Neural cell (in vitro differentiated cells): ENCODE measurements at regions not wholly inside any gene's neighbourhood (a gene's known extent, or its start where the extent isn't known, plus 50 kb on each side); places are given as distances from the start of the nearest gene placed in this dataset.

Experiments used
- EP300 ChIP-seq: fragments of 450-650 bp; conservative IDR thresholded peaks from 2 replicates; pipeline ENCODE4 v1.6.1; 2014; ENCODE audit warnings: antibody characterized with exemption, mild to moderate bottlenecking, moderate library complexity; ENCODE audit not compliant: poor library complexity, severe bottlenecking
- EZH2 ChIP-seq: fragments of 200-600, 300-800 bp; shearing (Covaris generic), sonication (generic); IDR thresholded peaks from 2 replicates; pipeline ENCODE4 v1.6.1; 2014; ENCODE audit warnings: antibody characterized with exemption, low read length, borderline replicate concordance, mild to moderate bottlenecking; ENCODE audit not compliant: insufficient read depth, poor library complexity, severe bottlenecking
- MXI1 ChIP-seq: fragments of 450-650 bp; conservative IDR thresholded peaks from 2 replicates; pipeline ENCODE4 v1.6.1; 2014; ENCODE audit warnings: antibody characterized with exemption, mild to moderate bottlenecking; ENCODE audit not compliant: poor library complexity, severe bottlenecking
- POLR2AphosphoS5 ChIP-seq: IDR thresholded peaks from 2 replicates; pipeline ENCODE4 v1.6.1; 2012
- RAD21 ChIP-seq: fragments of 450-650 bp; conservative IDR thresholded peaks from 2 replicates; pipeline ENCODE4 v1.6.1; 2014; ENCODE audit warnings: antibody characterized with exemption, mild to moderate bottlenecking, moderate library complexity
- SMC3 ChIP-seq: fragments of 450-650 bp; conservative IDR thresholded peaks from 2 replicates; pipeline ENCODE4 v1.6.1; 2014; ENCODE audit warnings: antibody characterized with exemption, mild to moderate bottlenecking, moderate library complexity; ENCODE audit not compliant: poor library complexity
- TF ChIP-seq, protein P1 (sequence below): fragments of 450-650 bp; IDR thresholded peaks from 2 replicates; pipeline ENCODE4 v1.5.1; 2014; ENCODE audit warnings: antibody characterized with exemption, mild to moderate bottlenecking, moderate library complexity; ENCODE audit not compliant: poor library complexity, severe bottlenecking
- TF ChIP-seq, protein P2 (sequence below): IDR thresholded peaks from 2 replicates; pipeline ENCODE4 v1.6.1; 2012; ENCODE audit warnings: borderline replicate concordance

DNA sequence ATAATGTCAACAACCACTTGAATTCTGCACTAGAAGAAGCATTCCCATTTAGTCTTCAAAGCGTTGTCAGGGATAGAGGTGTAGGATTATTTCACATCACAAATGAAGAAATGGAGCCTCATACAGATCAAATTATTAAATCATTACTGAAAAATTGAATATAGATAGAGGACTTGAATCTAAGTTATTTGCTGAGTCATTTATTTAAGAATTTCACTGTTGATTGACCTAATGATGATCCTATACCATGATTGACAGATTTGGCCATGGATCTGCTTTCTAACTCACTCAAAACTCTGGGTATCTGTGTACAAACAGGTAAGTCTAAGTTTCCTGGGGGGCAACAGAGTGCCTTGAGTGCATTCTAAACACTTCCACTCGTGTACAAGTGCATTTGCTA lies 215.9 kb downstream of the BTBD3 start:
- TF ChIP-seq EZH2 (no peak), POLR2AphosphoS5 (no peak), EP300 (no peak), SMC3 (no peak), MXI1 (no peak), RAD21 (no peak)
- TF ChIP-seq, protein P1, sequence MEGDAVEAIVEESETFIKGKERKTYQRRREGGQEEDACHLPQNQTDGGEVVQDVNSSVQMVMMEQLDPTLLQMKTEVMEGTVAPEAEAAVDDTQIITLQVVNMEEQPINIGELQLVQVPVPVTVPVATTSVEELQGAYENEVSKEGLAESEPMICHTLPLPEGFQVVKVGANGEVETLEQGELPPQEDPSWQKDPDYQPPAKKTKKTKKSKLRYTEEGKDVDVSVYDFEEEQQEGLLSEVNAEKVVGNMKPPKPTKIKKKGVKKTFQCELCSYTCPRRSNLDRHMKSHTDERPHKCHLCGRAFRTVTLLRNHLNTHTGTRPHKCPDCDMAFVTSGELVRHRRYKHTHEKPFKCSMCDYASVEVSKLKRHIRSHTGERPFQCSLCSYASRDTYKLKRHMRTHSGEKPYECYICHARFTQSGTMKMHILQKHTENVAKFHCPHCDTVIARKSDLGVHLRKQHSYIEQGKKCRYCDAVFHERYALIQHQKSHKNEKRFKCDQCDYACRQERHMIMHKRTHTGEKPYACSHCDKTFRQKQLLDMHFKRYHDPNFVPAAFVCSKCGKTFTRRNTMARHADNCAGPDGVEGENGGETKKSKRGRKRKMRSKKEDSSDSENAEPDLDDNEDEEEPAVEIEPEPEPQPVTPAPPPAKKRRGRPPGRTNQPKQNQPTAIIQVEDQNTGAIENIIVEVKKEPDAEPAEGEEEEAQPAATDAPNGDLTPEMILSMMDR: no peak
- TF ChIP-seq, protein P2, sequence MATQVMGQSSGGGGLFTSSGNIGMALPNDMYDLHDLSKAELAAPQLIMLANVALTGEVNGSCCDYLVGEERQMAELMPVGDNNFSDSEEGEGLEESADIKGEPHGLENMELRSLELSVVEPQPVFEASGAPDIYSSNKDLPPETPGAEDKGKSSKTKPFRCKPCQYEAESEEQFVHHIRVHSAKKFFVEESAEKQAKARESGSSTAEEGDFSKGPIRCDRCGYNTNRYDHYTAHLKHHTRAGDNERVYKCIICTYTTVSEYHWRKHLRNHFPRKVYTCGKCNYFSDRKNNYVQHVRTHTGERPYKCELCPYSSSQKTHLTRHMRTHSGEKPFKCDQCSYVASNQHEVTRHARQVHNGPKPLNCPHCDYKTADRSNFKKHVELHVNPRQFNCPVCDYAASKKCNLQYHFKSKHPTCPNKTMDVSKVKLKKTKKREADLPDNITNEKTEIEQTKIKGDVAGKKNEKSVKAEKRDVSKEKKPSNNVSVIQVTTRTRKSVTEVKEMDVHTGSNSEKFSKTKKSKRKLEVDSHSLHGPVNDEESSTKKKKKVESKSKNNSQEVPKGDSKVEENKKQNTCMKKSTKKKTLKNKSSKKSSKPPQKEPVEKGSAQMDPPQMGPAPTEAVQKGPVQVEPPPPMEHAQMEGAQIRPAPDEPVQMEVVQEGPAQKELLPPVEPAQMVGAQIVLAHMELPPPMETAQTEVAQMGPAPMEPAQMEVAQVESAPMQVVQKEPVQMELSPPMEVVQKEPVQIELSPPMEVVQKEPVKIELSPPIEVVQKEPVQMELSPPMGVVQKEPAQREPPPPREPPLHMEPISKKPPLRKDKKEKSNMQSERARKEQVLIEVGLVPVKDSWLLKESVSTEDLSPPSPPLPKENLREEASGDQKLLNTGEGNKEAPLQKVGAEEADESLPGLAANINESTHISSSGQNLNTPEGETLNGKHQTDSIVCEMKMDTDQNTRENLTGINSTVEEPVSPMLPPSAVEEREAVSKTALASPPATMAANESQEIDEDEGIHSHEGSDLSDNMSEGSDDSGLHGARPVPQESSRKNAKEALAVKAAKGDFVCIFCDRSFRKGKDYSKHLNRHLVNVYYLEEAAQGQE: no peak
